HepG2 (cell line): ENCODE measurements at regions not wholly inside any gene's neighbourhood (a gene's known extent, or its start where the extent isn't known, plus 50 kb on each side); places are given as distances from the start of the nearest gene placed in this dataset.

Source experiments
- ATAC-seq: fragments of 200-7000 bp; cut with Tn5 transposase; 3 replicates; pipeline ENCODE4 v1.9.1; 2020; ENCODE audit warnings: mild to moderate bottlenecking, moderate library complexity
- BruUV-seq: library from RNA; stranded (reverse); fragments of 400-500 nt; replicated peaks from 2 replicates; lab custom pipeline; 2021; lab: Mats Ljungman, UMichigan
- CTCF ChIA-PET: fragments of 300-600 bp; formaldehyde crosslinking; extraction: SDS; loops from one replicate; lab custom pipeline; 2021; ENCODE audit warnings: low total read pairs, inconsistent platforms, low intra/inter-chr PET ratio; lab: Yijun Ruan, JAX
- POLR2A ChIA-PET: fragments of 350-600 bp; sonication (Branson Sonifier 250); formaldehyde crosslinking; loops from one replicate; lab custom pipeline; 2020; ENCODE audit warnings: antibody characterized with exemption, inconsistent platforms; lab: Yijun Ruan, JAX
- DNase-seq: peaks from one replicate; pipeline ENCODE4 v3.0.0-alpha.2; 2015; ENCODE audit warnings: low spot score
- FAIRE-seq: peaks from 3 replicates; lab custom pipeline; 2011; peaks lifted over from hg19 to GRCh38; lab: Jason Lieb, UNC
- H2AFZ ChIP-seq: one replicate; pipeline ENCODE4 v1.6.1; 2011; ENCODE audit warnings: low read length, inconsistent platforms
- H3K27ac ChIP-seq: fragments of 300-600 bp; 3 replicates; pipeline ENCODE4 v1.8.0; 2011; ENCODE audit warnings: mixed run types, mild to moderate bottlenecking, mixed read lengths, low read length, inconsistent platforms; ENCODE audit not compliant: insufficient read depth; ENCODE audit errors: extremely low read length
- H3K27me3 ChIP-seq, 2 experiments: fragments of 200-600 bp in 1 of 2; 2 replicates in 1 of 2; 3 replicates in 1 of 2; pipeline versions ENCODE4 v1.6.0 to v1.8.0; 2011; ENCODE audit warnings: low read length in 2 of 2, mild to moderate bottlenecking in 2 of 2, moderate library complexity in 2 of 2, inconsistent platforms in 1 of 2; ENCODE audit not compliant: insufficient read depth in 2 of 2, control insufficient read depth in 1 of 2
- H3K36me3 ChIP-seq, 2 experiments: fragments of 200-600 bp in 1 of 2; replicated peaks in 1 of 2; 2 replicates in 1 of 2; 3 replicates in 1 of 2; pipeline versions ENCODE4 v1.5.1 to v1.8.0; 2011; ENCODE audit warnings: low read length in 2 of 2, inconsistent platforms in 1 of 2; ENCODE audit not compliant: insufficient read depth in 2 of 2, control insufficient read depth in 1 of 2
- H3K4me1 ChIP-seq: 2 replicates; pipeline ENCODE4 v1.5.1; 2012; ENCODE audit warnings: low read length, inconsistent platforms; ENCODE audit not compliant: insufficient read depth
- H3K4me2 ChIP-seq: 2 replicates; pipeline ENCODE4 v1.6.0; 2011; ENCODE audit warnings: low read depth, low read length, inconsistent platforms
- H3K4me3 ChIP-seq, 3 experiments: fragments of 200-600 bp in 1 of 3; sonication (generic), shearing (Covaris generic) in 1 of 3; replicated peaks in 1 of 3; 2 replicates each; pipeline ENCODE4 v1.5.1; 2011 to 2016; ENCODE audit warnings: low read length in 3 of 3, inconsistent platforms in 2 of 3, low read depth in 2 of 3, mild to moderate bottlenecking in 2 of 3, control low read depth in 1 of 3, mixed read lengths in 1 of 3; ENCODE audit not compliant: insufficient read depth in 1 of 3
- H3K79me2 ChIP-seq: one replicate; pipeline ENCODE4 v1.6.1; 2011; ENCODE audit warnings: low read length, inconsistent platforms; ENCODE audit not compliant: insufficient read depth
- H3K9ac ChIP-seq: 2 replicates; pipeline ENCODE4 v1.6.0; 2011; ENCODE audit warnings: mild to moderate bottlenecking, low read depth, low read length, inconsistent platforms; ENCODE audit not compliant: insufficient read depth
- H3K9me3 ChIP-seq: 2 replicates; pipeline ENCODE4 v1.5.1; 2012; ENCODE audit warnings: mild to moderate bottlenecking, low read length
- H4K20me1 ChIP-seq: 2 replicates; pipeline ENCODE4 v1.6.0; 2011; ENCODE audit warnings: inconsistent platforms, mild to moderate bottlenecking, low read length, moderate library complexity; ENCODE audit not compliant: insufficient read depth
- CEBPG ChIP-seq: IDR thresholded peaks from 2 replicates; pipeline ENCODE4 v1.6.1; 2016
- EHMT2 ChIP-seq: fragments of 200-600 bp; sonication (generic); IDR thresholded peaks from 2 replicates; pipeline ENCODE4 v1.7.0; 2017; ENCODE audit warnings: antibody characterized with exemption, low read depth, low read length, borderline replicate concordance
- NFIB ChIP-seq: sonication (generic); formaldehyde crosslinking; IDR thresholded peaks from 2 replicates; pipeline ENCODE4 v1.9.0; 2021; ENCODE audit warnings: missing genetic modification reagents, mild to moderate bottlenecking, borderline replicate concordance
- SMARCE1 ChIP-seq: fragments of 450-650 bp; IDR thresholded peaks from 2 replicates; pipeline ENCODE4 v1.6.1; 2017; ENCODE audit warnings: borderline replicate concordance
- SOX13 ChIP-seq, 3 experiments: fragments of 450-650 bp in 1 of 3; sonication (generic) in 1 of 3; formaldehyde crosslinking in 1 of 3; IDR thresholded peaks in 2 of 3; conservative IDR thresholded peaks in 1 of 3; 2 replicates each; pipeline versions ENCODE4 v1.5.0 to v1.6.1; 2016 to 2020; ENCODE audit warnings: antibody characterized with exemption in 1 of 3, mild to moderate bottlenecking in 1 of 3, missing compliant biosample characterization in 1 of 3, missing genetic modification reagents in 1 of 3, moderate library complexity in 1 of 3
- TCF12 ChIP-seq, 2 experiments: fragments of 450-650 bp in 1 of 2; sonication (generic) in 1 of 2; formaldehyde crosslinking in 1 of 2; IDR thresholded peaks; 2 replicates each; pipeline versions ENCODE4 v1.6.1 to v1.8.0; 2017 to 2022; ENCODE audit warnings: antibody characterized with exemption in 1 of 2, mild to moderate bottlenecking in 1 of 2, missing genetic modification reagents in 1 of 2, moderate library complexity in 1 of 2
- THAP11 ChIP-seq: IDR thresholded peaks from 2 replicates; pipeline ENCODE4 v1.6.1; 2016; ENCODE audit warnings: missing biosample characterization, missing genetic modification reagents
- YEATS2 ChIP-seq: sonication (generic); formaldehyde crosslinking; IDR thresholded peaks from 2 replicates; pipeline ENCODE4 v1.4.0; 2020; ENCODE audit warnings: missing genetic modification reagents, borderline replicate concordance
- ZNF644 ChIP-seq: IDR thresholded peaks from 2 replicates; pipeline ENCODE4 v1.6.1; 2016; ENCODE audit warnings: low read depth
- WGBS: methylation state at CpG from one replicate; pipeline ENCODE4 v1.1.6; 2017; ENCODE audit warnings: low lambda C conversion rate; 5-methylcytosine and 5-hydroxymethylcytosine counted together
- in situ Hi-C: cut with HindIII; loops from 2 replicates; pipeline ENCODE4 v1.10.0; 2017; ENCODE audit warnings: low pct_unique_long_range_greater_than_20kb; ENCODE audit not compliant: extremely low pct_ligation_motif_present
- intact Hi-C: fragments of 100-400 bp; cut with micrococcal nuclease; formaldehyde crosslinking; loops from one replicate; pipeline ENCODE4 v1.10.0; 2022; ENCODE audit not compliant: unreplicated experiment
- TF ChIP-seq, protein P1 (sequence below): sonication (generic); formaldehyde crosslinking; IDR thresholded peaks from 2 replicates; pipeline ENCODE4 v1.9.0; 2021; ENCODE audit warnings: missing genetic modification reagents, borderline replicate concordance
- TF ChIP-seq, protein P2 (sequence below): sonication (generic); formaldehyde crosslinking; IDR thresholded peaks from 2 replicates; pipeline ENCODE4 v1.4.0; 2020; ENCODE audit warnings: missing genetic modification reagents

DNA sequence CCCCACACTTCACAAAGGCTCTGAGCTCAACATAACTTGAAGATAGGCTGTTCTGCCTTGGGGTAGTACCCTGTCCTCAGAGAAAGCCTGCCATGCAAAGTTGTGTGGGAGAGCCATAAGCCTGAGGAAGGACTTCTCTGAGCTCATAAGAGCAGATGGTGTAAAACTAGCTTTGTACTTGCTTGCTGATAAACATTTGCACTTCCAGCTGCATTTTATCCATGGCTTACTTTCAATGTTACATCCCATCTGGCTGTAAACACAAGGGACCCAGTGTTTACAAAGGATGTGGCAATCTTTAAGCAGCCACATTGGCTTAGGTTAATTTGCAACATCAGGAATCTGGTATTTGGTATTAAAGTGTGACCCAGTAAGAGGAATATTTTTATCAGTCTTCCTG is 258.1 kb downstream of the IPO8 start (continued):
- TF ChIP-seq, protein P1, sequence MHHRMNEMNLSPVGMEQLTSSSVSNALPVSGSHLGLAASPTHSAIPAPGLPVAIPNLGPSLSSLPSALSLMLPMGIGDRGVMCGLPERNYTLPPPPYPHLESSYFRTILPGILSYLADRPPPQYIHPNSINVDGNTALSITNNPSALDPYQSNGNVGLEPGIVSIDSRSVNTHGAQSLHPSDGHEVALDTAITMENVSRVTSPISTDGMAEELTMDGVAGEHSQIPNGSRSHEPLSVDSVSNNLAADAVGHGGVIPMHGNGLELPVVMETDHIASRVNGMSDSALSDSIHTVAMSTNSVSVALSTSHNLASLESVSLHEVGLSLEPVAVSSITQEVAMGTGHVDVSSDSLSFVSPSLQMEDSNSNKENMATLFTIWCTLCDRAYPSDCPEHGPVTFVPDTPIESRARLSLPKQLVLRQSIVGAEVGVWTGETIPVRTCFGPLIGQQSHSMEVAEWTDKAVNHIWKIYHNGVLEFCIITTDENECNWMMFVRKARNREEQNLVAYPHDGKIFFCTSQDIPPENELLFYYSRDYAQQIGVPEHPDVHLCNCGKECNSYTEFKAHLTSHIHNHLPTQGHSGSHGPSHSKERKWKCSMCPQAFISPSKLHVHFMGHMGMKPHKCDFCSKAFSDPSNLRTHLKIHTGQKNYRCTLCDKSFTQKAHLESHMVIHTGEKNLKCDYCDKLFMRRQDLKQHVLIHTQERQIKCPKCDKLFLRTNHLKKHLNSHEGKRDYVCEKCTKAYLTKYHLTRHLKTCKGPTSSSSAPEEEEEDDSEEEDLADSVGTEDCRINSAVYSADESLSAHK (CRISPR knock-in tag): no peak
- TF ChIP-seq THAP11 (CRISPR knock-in tag) (no peak), ZNF644 (peak; percentile 54; the same call in 1 of the 2 replicates), NFIB (CRISPR knock-in tag) (no peak), SMARCE1 (no peak), EHMT2 (no peak), CEBPG (CRISPR knock-in tag) (peak; percentile 85), YEATS2 (no peak)
- TF ChIP-seq, protein P2, sequence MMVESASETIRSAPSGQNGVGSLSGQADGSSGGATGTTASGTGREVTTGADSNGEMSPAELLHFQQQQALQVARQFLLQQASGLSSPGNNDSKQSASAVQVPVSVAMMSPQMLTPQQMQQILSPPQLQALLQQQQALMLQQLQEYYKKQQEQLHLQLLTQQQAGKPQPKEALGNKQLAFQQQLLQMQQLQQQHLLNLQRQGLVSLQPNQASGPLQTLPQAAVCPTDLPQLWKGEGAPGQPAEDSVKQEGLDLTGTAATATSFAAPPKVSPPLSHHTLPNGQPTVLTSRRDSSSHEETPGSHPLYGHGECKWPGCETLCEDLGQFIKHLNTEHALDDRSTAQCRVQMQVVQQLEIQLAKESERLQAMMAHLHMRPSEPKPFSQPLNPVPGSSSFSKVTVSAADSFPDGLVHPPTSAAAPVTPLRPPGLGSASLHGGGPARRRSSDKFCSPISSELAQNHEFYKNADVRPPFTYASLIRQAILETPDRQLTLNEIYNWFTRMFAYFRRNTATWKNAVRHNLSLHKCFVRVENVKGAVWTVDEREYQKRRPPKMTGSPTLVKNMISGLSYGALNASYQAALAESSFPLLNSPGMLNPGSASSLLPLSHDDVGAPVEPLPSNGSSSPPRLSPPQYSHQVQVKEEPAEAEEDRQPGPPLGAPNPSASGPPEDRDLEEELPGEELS (CRISPR knock-in tag): peak; percentile 82
- TF ChIP-seq, all 625 proteins: peak for 35

DNA sequence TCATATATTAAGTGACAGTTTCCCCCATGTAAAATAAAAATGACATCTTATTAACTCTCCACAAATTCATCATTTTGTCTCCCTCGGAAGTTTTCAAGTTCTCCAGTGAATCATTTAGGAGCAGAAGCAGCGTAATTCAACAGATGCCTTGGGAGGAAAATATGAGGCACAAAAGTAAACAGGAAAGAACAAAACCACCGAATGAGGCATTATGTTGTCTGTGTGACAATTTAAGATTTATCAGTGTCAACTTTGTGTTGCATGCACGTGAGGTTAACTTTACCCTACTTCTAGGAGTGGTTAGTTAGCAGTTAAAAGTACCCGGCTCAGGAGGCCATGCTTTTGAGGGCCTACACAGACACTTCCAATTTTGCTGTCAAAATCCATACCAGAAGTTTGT is 258.6 kb downstream of the IPO8 start:
- CTCF ChIA-PET: no interaction called here
- no TSS peak for BruUV-seq

More for the DNA sequence above, 258.6 kb downstream of the IPO8 start:
- Histone ChIP-seq H3K36me3 (no peaks in the 10 kb centered on the region), H3K4me3 (no peak overlapping the region), H3K4me2 (no peak overlapping the region), H4K20me1 (no peaks in the 10 kb centered on the region), H3K4me1 (peaks cover 30% of the 10 kb centered on the region), H3K79me2 (no peaks in the 10 kb centered on the region), H3K9me3 (no peaks in the 10 kb centered on the region), H3K27me3 (no peaks in the 10 kb centered on the region), H3K27ac (no peak overlapping the region), H3K9ac (no peak overlapping the region), H2AFZ (no peak overlapping the region)
- in situ Hi-C loops (no loop called here), intact Hi-C loops (no loop called here)
- FAIRE-seq (no peak), DNase-seq (no peak), ATAC-seq (no peak)
- POLR2A ChIA-PET: no interaction called here
- TF ChIP-seq TCF12 (IDR thresholded peaks at IDR 0.05) (no peak), TCF12 (CRISPR knock-in tag; IDR thresholded peaks at IDR 0.05) (no peak), SOX13 (IDR thresholded peaks at IDR 0.05) (no peak), SOX13 (CRISPR knock-in tag; conservative IDR thresholded peaks at IDR 0.05 in 1 of 2, IDR thresholded peaks at IDR 0.05 in 1 of 2) (0 out of 4 replicates have a peak, but pooled peaks of 1 of the 2 experiments have one; percentile 9)
- 52% methylated on average over 5 of the region's 5 CpGs for WGBS
